ENCODE measurements at regions not wholly inside any gene's neighbourhood (a gene's known extent, or its start where the extent isn't known, plus 50 kb on each side); places are given as distances from the start of the nearest gene placed in this dataset.

DNA sequence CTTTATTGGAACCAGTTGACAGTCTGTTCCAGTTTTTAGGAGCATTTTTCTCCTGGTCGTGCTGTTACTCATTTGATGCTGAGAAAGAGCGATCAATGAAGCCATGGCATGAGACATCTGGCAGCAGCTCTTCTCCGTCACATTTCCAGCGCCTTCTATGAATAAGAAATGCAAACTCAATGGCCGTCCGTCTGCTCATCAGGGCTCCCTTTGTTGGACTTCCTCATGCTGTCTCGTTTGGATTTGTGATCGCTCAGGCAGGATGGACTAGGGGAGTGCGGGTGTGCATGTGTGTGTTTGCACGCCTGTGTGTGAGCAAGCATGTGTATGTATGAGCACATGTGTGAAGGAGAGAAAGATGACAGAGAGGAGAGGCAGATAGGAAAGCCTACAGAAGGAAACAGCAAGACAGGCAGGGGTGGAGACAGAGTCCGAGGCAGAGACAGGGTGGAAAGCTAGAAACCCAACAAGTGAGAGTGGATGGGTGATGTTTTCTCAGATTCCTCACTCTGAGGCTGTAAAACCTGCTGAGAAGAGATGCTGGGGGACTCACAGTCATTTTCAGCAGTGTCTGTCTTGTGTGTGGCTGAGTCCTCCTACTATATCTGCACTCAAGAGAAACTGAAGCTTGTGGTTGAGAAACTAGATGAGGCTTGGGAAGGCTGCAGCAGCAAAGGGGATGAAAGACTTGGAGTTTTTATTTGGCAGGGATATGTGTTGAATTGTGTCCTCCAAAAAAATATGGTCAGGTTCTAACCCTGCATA is 56.0 kb upstream of the CLMP start:
- TF ChIP-seq, protein P1, sequence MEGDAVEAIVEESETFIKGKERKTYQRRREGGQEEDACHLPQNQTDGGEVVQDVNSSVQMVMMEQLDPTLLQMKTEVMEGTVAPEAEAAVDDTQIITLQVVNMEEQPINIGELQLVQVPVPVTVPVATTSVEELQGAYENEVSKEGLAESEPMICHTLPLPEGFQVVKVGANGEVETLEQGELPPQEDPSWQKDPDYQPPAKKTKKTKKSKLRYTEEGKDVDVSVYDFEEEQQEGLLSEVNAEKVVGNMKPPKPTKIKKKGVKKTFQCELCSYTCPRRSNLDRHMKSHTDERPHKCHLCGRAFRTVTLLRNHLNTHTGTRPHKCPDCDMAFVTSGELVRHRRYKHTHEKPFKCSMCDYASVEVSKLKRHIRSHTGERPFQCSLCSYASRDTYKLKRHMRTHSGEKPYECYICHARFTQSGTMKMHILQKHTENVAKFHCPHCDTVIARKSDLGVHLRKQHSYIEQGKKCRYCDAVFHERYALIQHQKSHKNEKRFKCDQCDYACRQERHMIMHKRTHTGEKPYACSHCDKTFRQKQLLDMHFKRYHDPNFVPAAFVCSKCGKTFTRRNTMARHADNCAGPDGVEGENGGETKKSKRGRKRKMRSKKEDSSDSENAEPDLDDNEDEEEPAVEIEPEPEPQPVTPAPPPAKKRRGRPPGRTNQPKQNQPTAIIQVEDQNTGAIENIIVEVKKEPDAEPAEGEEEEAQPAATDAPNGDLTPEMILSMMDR (IDR thresholded peaks at IDR 0.05), result no peak
- no peak for TF ChIP-seq POLR2A (IDR thresholded peaks at IDR 0.05)

Data from adrenal gland (tissue), 5 donors.